H9 (cell line): ENCODE measurements at regions not wholly inside any gene's neighbourhood (a gene's known extent, or its start where the extent isn't known, plus 50 kb on each side); places are given as distances from the start of the nearest gene placed in this dataset.

Experiments used
- DNase-seq: peaks from one replicate; pipeline ENCODE4 v3.0.0-alpha.2; 2017
- H2AFZ ChIP-seq: one replicate; pipeline ENCODE4 v1.6.1; 2013; ENCODE audit warnings: mild to moderate bottlenecking, low read length, control low read depth, moderate library complexity
- H2AK5ac ChIP-seq: 2 replicates; pipeline ENCODE4 v1.6.1; 2013; ENCODE audit warnings: low read length, control low read depth, mixed read lengths; ENCODE audit not compliant: insufficient read length
- H2BK120ac ChIP-seq: one replicate; pipeline ENCODE4 v1.6.1; 2013; ENCODE audit warnings: low read depth, mild to moderate bottlenecking, low read length, control low read depth, inconsistent platforms; ENCODE audit not compliant: poor library complexity, severe bottlenecking
- H2BK12ac ChIP-seq: 2 replicates; pipeline ENCODE4 v1.6.1; 2013; ENCODE audit warnings: low read length, control low read depth, mixed read lengths, low read depth; ENCODE audit not compliant: insufficient read length
- H2BK15ac ChIP-seq: 2 replicates; pipeline ENCODE4 v1.6.1; 2013; ENCODE audit warnings: low read depth, low read length, control low read depth
- H2BK20ac ChIP-seq: one replicate; pipeline ENCODE4 v1.6.1; 2013; ENCODE audit warnings: low read depth, mild to moderate bottlenecking, low read length, control low read depth, inconsistent platforms; ENCODE audit not compliant: poor library complexity, severe bottlenecking
- H2BK5ac ChIP-seq: 2 replicates; pipeline ENCODE4 v1.6.1; 2013; ENCODE audit warnings: low read length, control low read depth, mixed read lengths; ENCODE audit not compliant: insufficient read length
- H3K14ac ChIP-seq: 2 replicates; pipeline ENCODE4 v1.6.1; 2013; ENCODE audit warnings: low read length, control low read depth; ENCODE audit not compliant: insufficient read depth
- H3K18ac ChIP-seq: 2 replicates; pipeline ENCODE4 v1.6.1; 2013; ENCODE audit warnings: low read depth, mild to moderate bottlenecking, mixed read lengths, low read length, control low read depth; ENCODE audit not compliant: insufficient read length
- H3K23ac ChIP-seq: 2 replicates; pipeline ENCODE4 v1.6.1; 2013; ENCODE audit warnings: low read length, control low read depth, mixed read lengths, low read depth; ENCODE audit not compliant: insufficient read length
- H3K23me2 ChIP-seq: 2 replicates; pipeline ENCODE4 v1.6.1; 2013; ENCODE audit warnings: low read depth, mild to moderate bottlenecking, mixed read lengths, low read length, control low read depth; ENCODE audit not compliant: insufficient read length, poor library complexity, severe bottlenecking
- H3K27ac ChIP-seq: 2 replicates; pipeline ENCODE4 v1.5.1; 2013; ENCODE audit warnings: low read length, control low read depth, mixed read lengths, low read depth; ENCODE audit not compliant: insufficient read length
- H3K27me3 ChIP-seq: 2 replicates; pipeline ENCODE4 v1.6.1; 2013; ENCODE audit warnings: low read length, control low read depth, inconsistent platforms; ENCODE audit not compliant: insufficient read depth
- H3K4ac ChIP-seq: 2 replicates; pipeline ENCODE4 v1.6.1; 2013; ENCODE audit warnings: low read depth, mild to moderate bottlenecking, control low read depth, inconsistent platforms, low read length, moderate library complexity
- H3K4me1 ChIP-seq: 2 replicates; pipeline ENCODE4 v1.6.1; 2013; ENCODE audit warnings: low read length, control low read depth, inconsistent platforms; ENCODE audit not compliant: insufficient read depth
- H3K4me2 ChIP-seq: 2 replicates; pipeline ENCODE4 v1.6.1; 2013; ENCODE audit warnings: low read length, control low read depth, mixed read lengths; ENCODE audit not compliant: insufficient read length, insufficient read depth
- H3K56ac ChIP-seq: 2 replicates; pipeline ENCODE4 v1.6.1; 2013; ENCODE audit warnings: low read depth, mild to moderate bottlenecking, mixed read lengths, low read length, control low read depth; ENCODE audit not compliant: insufficient read length
- H3K79me1 ChIP-seq: 2 replicates; pipeline ENCODE4 v1.6.1; 2013; ENCODE audit warnings: low read depth, mild to moderate bottlenecking, moderate library complexity, low read length, control low read depth, inconsistent platforms; ENCODE audit not compliant: insufficient read depth, poor library complexity, severe bottlenecking
- H3K79me2 ChIP-seq: 2 replicates; pipeline ENCODE4 v1.6.1; 2013; ENCODE audit warnings: low read length, control low read depth, inconsistent platforms; ENCODE audit not compliant: insufficient read depth
- H3K9ac ChIP-seq: 2 replicates; pipeline ENCODE4 v1.6.1; 2013; ENCODE audit warnings: low read length, control low read depth, mixed read lengths; ENCODE audit not compliant: insufficient read length; ENCODE audit errors: extremely low read depth
- H3K9me3 ChIP-seq: one replicate; pipeline ENCODE4 v1.6.1; 2013; ENCODE audit warnings: low read depth, low read length, inconsistent platforms; ENCODE audit not compliant: control insufficient read depth
- H3T11ph ChIP-seq: one replicate; pipeline ENCODE4 v1.6.1; 2013; ENCODE audit warnings: mild to moderate bottlenecking, low read length, control low read depth, inconsistent platforms
- H4K20me1 ChIP-seq: one replicate; pipeline ENCODE4 v1.6.1; 2013; ENCODE audit not compliant: control insufficient read depth, insufficient read length, insufficient read depth
- H4K5ac ChIP-seq: 2 replicates; pipeline ENCODE4 v1.6.1; 2013; ENCODE audit warnings: low read depth, mild to moderate bottlenecking, mixed read lengths, low read length, control low read depth; ENCODE audit not compliant: insufficient read length
- H4K8ac ChIP-seq: replicated peaks from 2 replicates; pipeline ENCODE4 v1.6.1; 2013; ENCODE audit warnings: low read length, control low read depth, mixed read lengths, low read depth; ENCODE audit not compliant: insufficient read length
- H4K91ac ChIP-seq: 2 replicates; pipeline ENCODE4 v1.6.1; 2013; ENCODE audit warnings: low read depth, mild to moderate bottlenecking, moderate library complexity, mixed read lengths, low read length, control low read depth; ENCODE audit not compliant: insufficient read length
- H3K27ac Mint-ChIP-seq, 3 experiments: 2 replicates in 2 of 3; 3 replicates in 1 of 3; pipeline ENCODE4 v1.8.0; 2020 to 2021; ENCODE audit warnings: mixed read lengths in 3 of 3, mild to moderate bottlenecking in 1 of 3, moderate library complexity in 1 of 3
- H3K27me3 Mint-ChIP-seq: 2 replicates; pipeline ENCODE4 v1.8.0; 2021; ENCODE audit warnings: low read depth, mild to moderate bottlenecking, moderate library complexity, mixed read lengths
- H3K36me3 Mint-ChIP-seq, 3 experiments: 2 replicates in 2 of 3; 3 replicates in 1 of 3; pipeline ENCODE4 v1.8.0; 2020 to 2021; ENCODE audit warnings: low read depth in 3 of 3, mixed read lengths in 3 of 3; ENCODE audit not compliant: insufficient read depth in 1 of 3
- H3K4me1 Mint-ChIP-seq, 2 experiments: 2 replicates each; pipeline ENCODE4 v1.8.0; 2020; ENCODE audit warnings: mixed read lengths in 2 of 2
- H3K4me3 Mint-ChIP-seq, 2 experiments: 2 replicates in 1 of 2; 3 replicates in 1 of 2; pipeline ENCODE4 v1.8.0; 2020 to 2021; ENCODE audit warnings: mild to moderate bottlenecking in 2 of 2, mixed read lengths in 2 of 2, moderate library complexity in 1 of 2
- H3K9me3 Mint-ChIP-seq, 2 experiments: 2 replicates in 1 of 2; 3 replicates in 1 of 2; pipeline ENCODE4 v1.8.0; 2020; ENCODE audit warnings: mild to moderate bottlenecking in 2 of 2, mixed read lengths in 2 of 2, moderate library complexity in 1 of 2
- WGBS: extraction: QIAGEN DNeasy Blood & Tissue Kit; methylation state at CpG from one replicate; pipeline ENCODE4 v1.1.7; 2013; ENCODE audit warnings: missing lambda C conversion rate, low lambda C conversion rate, mixed read lengths; ENCODE audit not compliant: insufficient read length; ENCODE audit errors: extremely low coverage; 5-methylcytosine and 5-hydroxymethylcytosine counted together
- TF ChIP-seq, protein P1 (sequence below): fragments of 200-600 bp; sonication (generic); conservative IDR thresholded peaks from 3 replicates; pipeline ENCODE4 v1.8.0; 2021; ENCODE audit warnings: antibody characterized with exemption, mild to moderate bottlenecking

DNA sequence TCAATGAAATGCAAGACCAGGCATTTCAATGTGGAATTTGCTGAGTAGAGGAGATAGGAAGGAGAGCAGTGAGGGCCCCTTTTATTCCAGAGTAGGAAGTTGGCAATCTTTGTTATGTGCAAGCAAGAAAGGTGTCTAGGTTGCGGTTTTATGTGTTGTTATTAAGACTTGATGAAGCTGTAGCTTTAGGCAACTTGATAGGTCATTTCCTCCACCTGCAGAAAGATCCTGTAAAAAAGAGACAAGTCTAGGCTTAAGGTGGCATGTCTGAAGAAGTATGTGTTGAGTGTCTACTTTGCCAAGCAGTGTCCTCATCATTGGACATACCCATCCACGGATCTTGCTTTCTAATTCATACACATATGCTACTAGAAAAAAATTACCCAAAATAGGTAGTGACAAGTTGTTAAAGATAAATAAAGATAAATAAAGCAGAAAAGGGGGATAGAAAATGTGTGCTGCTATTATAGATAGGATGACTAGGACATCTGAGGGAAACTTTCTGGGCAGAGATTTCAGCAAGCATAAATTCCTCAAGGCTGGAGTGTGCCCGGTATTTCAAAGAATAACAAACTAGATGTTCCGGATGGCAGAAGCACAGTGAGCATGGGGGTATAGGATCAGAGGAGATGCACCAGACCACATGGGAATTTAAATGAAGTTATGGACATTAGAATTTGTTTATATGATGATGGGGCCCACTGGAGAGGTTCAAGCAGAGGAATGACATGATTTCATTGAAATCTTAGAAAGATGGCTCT lies 335.0 kb downstream of the TGFB2 start:
- H3K56ac ChIP-seq: no peak overlapping the region
- H3T11ph ChIP-seq: no peak overlapping the region
- H2AK5ac ChIP-seq: no peak overlapping the region
- Mint-ChIP-seq H3K9me3 (no peaks in the 10 kb centered on the region), H3K36me3 (no peaks in the 10 kb centered on the region), H3K27ac (no peak overlapping the region), H3K27me3 (no peaks in the 10 kb centered on the region), H3K4me1 (peaks cover 0 to 3% of the 10 kb centered on the region in 2 experiments; a peak in 2 of 4 replicates), H3K4me3 (no peak overlapping the region)
- no peaks in the 10 kb centered on the region for H3K4me1 ChIP-seq
- no peak overlapping the region for H4K91ac ChIP-seq
- H4K20me1 ChIP-seq: no peaks in the 10 kb centered on the region
- H3K27ac ChIP-seq: no peak overlapping the region
- no peak overlapping the region for H4K5ac ChIP-seq
- no peak overlapping the region for H3K9ac ChIP-seq
- WGBS: no CpG with 5 or more reads among the region's 4 CpGs
- H3K4ac ChIP-seq: no peak overlapping the region
- H3K27me3 ChIP-seq: no peaks in the 10 kb centered on the region
- H3K79me1 ChIP-seq: no peaks in the 10 kb centered on the region
- no peak overlapping the region for H2BK15ac ChIP-seq
- H3K9me3 ChIP-seq: no peaks in the 10 kb centered on the region
- H2BK12ac ChIP-seq: no peak overlapping the region
- H3K23ac ChIP-seq: no peak overlapping the region
- no peak for DNase-seq
- no peak overlapping the region for H2AFZ ChIP-seq
- H3K14ac ChIP-seq: no peak overlapping the region
- TF ChIP-seq, protein P1, sequence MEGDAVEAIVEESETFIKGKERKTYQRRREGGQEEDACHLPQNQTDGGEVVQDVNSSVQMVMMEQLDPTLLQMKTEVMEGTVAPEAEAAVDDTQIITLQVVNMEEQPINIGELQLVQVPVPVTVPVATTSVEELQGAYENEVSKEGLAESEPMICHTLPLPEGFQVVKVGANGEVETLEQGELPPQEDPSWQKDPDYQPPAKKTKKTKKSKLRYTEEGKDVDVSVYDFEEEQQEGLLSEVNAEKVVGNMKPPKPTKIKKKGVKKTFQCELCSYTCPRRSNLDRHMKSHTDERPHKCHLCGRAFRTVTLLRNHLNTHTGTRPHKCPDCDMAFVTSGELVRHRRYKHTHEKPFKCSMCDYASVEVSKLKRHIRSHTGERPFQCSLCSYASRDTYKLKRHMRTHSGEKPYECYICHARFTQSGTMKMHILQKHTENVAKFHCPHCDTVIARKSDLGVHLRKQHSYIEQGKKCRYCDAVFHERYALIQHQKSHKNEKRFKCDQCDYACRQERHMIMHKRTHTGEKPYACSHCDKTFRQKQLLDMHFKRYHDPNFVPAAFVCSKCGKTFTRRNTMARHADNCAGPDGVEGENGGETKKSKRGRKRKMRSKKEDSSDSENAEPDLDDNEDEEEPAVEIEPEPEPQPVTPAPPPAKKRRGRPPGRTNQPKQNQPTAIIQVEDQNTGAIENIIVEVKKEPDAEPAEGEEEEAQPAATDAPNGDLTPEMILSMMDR: no peak
- no peak overlapping the region for H3K18ac ChIP-seq
- no peak overlapping the region for H3K4me2 ChIP-seq
- no peaks in the 10 kb centered on the region for H3K79me2 ChIP-seq
- H4K8ac ChIP-seq: no peak overlapping the region
- H2BK5ac ChIP-seq: no peak overlapping the region
- H2BK120ac ChIP-seq: no peak overlapping the region
- no peaks in the 10 kb centered on the region for H3K23me2 ChIP-seq
- no peak overlapping the region for H2BK20ac ChIP-seq
